Left lung (tissue), 4 donors: ENCODE measurements at regions not wholly inside any gene's neighbourhood (a gene's known extent, or its start where the extent isn't known, plus 50 kb on each side); places are given as distances from the start of the nearest gene placed in this dataset.

ENCODE experiments used
- ATAC-seq: fragments of 200-7000 bp; cut with Tn5 transposase; one replicate; pipeline ENCODE4 v1.9.1; 2020; ENCODE audit warnings: moderate library complexity
- DNase-seq, 4 donors: peaks; one replicate each; pipeline ENCODE4 v3.0.0-alpha.2; 2013 to 2020
- H3K27ac ChIP-seq, 2 donors: fragments of 200-600 bp; sonication (generic) in 1 of 2; one replicate each; pipeline versions ENCODE4 v1.5.0 to v1.8.0; 2020 to 2021
- H3K27me3 ChIP-seq, 2 donors: fragments of 200-600 bp; sonication (generic) in 1 of 2; one replicate each; pipeline versions ENCODE4 v1.5.0 to v1.8.0; 2020 to 2021
- H3K36me3 ChIP-seq, 2 donors: fragments of 200-600 bp; sonication (generic) in 1 of 2; one replicate each; pipeline versions ENCODE4 v1.5.0 to v1.8.0; 2020 to 2021
- H3K4me1 ChIP-seq, 2 donors: fragments of 200-600 bp; one replicate each; pipeline ENCODE4 v1.8.0; 2021
- H3K4me3 ChIP-seq, 2 donors: fragments of 200-600 bp; sonication (generic) in 1 of 2; one replicate each; pipeline versions ENCODE4 v1.5.0 to v1.8.0; 2020 to 2021; ENCODE audit warnings: mild to moderate bottlenecking in 1 of 2
- H3K9me3 ChIP-seq, 2 donors: fragments of 200-600 bp; sonication (generic) in 1 of 2; one replicate each; pipeline versions ENCODE4 v1.5.0 to v1.8.0; 2020 to 2021
- CTCF ChIP-seq, 2 donors: fragments of 200-600 bp; sonication (generic) in 1 of 2; IDR thresholded peaks; one replicate each; pipeline versions ENCODE4 v1.5.0 to v1.8.0; 2021; ENCODE audit warnings: antibody characterized with exemption in 2 of 2
- intact Hi-C, 2 donors: fragments of 100-400 bp; cut with DNase I; formaldehyde crosslinking; loops; one replicate each; pipeline versions ENCODE4 v1.11.2 to v1.14.2; 2022
- donor health status: DM: no; HTN: yes; CAD: no.
- donor health status: DM: no; HTN: no; CAD: no.

GRCh38 chr9:12980085-12980851 is 205.4 kb downstream of the LURAP1L start:
- ATAC-seq (no peak), DNase-seq (no peak)
- Histone ChIP-seq H3K4me3 (no peak overlapping the region), H3K27me3 (no peaks in the 10 kb centered on the region), H3K36me3 (no peaks in the 10 kb centered on the region), H3K4me1 (no peaks in the 10 kb centered on the region), H3K27ac (no peak overlapping the region), H3K9me3 (no peaks in the 10 kb centered on the region)
- TF ChIP-seq CTCF (IDR thresholded peaks at IDR 0.05) = no peak
- intact Hi-C loops = no loop called here

GRCh38 chr9:12988258-12988657 is 213.4 kb downstream of the LURAP1L start:
- DNase-seq (no peak), ATAC-seq (no peak)
- no peaks in the 10 kb centered on the region for H3K4me1 ChIP-seq
- no peak overlapping the region for H3K27ac ChIP-seq
- H3K27me3 ChIP-seq = no peaks in the 10 kb centered on the region
- TF ChIP-seq CTCF (IDR thresholded peaks at IDR 0.05) = no peak
- no peaks in the 10 kb centered on the region for H3K36me3 ChIP-seq
- no peaks in the 10 kb centered on the region for H3K9me3 ChIP-seq
- no peak overlapping the region for H3K4me3 ChIP-seq
- intact Hi-C loops = no loop called here

- peak; percentile 34 for ATAC-seq
Measured at GRCh38 chr9:12989669-12990068, 214.8 kb downstream of the LURAP1L start.

GRCh38 chr9:12993466-12993865 is 218.6 kb downstream of the LURAP1L start:
- peak in 2 of 4 donors; percentile 76 to 81 for DNase-seq

More at GRCh38 chr9:12989669-12990068, 214.8 kb downstream of the LURAP1L start:
- intact Hi-C loops = no loop called here
- no peaks in the 10 kb centered on the region for H3K36me3 ChIP-seq
- H3K9me3 ChIP-seq = no peaks in the 10 kb centered on the region
- no peaks in the 10 kb centered on the region for H3K27me3 ChIP-seq
- no peak for TF ChIP-seq CTCF (IDR thresholded peaks at IDR 0.05)
- H3K27ac ChIP-seq = no peak overlapping the region
- DNase-seq = no peak
- H3K4me3 ChIP-seq = no peak overlapping the region
- no peaks in the 10 kb centered on the region for H3K4me1 ChIP-seq

GRCh38 chr9:12997009-12997408 is 222.2 kb downstream of the LURAP1L start:
- Histone ChIP-seq H3K36me3 (no peaks in the 10 kb centered on the region), H3K4me3 (no peak overlapping the region), H3K27me3 (no peaks in the 10 kb centered on the region), H3K9me3 (no peaks in the 10 kb centered on the region), H3K27ac (no peak overlapping the region), H3K4me1 (no peaks in the 10 kb centered on the region)
- DNase-seq (no peak), ATAC-seq (no peak)
- intact Hi-C loops = no loop called here
- no peak for TF ChIP-seq CTCF (IDR thresholded peaks at IDR 0.05)

More at GRCh38 chr9:12993466-12993865, 218.6 kb downstream of the LURAP1L start:
- no peak for TF ChIP-seq CTCF (IDR thresholded peaks at IDR 0.05)
- intact Hi-C loops = no loop called here
- Histone ChIP-seq H3K4me1 (no peaks in the 10 kb centered on the region), H3K36me3 (no peaks in the 10 kb centered on the region), H3K27me3 (no peaks in the 10 kb centered on the region), H3K9me3 (no peaks in the 10 kb centered on the region), H3K27ac (no peak overlapping the region), H3K4me3 (no peak overlapping the region)
- no peak for ATAC-seq
